Upper lobe of left lung (tissue), 6 donors: ENCODE measurements at regions not wholly inside any gene's neighbourhood (a gene's known extent, or its start where the extent isn't known, plus 50 kb on each side); places are given as distances from the start of the nearest gene placed in this dataset.

Source experiments
- ATAC-seq, 2 donors: fragments of 200-7000 bp; cut with Tn5 transposase; one replicate each; pipeline ENCODE4 v1.9.1; 2022; ENCODE audit warnings: mild to moderate bottlenecking in 2 of 2, moderate library complexity in 2 of 2; ENCODE audit not compliant: low FRiP score in 2 of 2
- DNase-seq, 2 donors: peaks; one replicate each; pipeline ENCODE4 v3.0.0-alpha.2; 2019 to 2020
- H3K27ac ChIP-seq, 4 donors: fragments of 200-600 bp; sonication (generic); one replicate each; pipeline ENCODE4 v1.5.1; 2016 to 2019
- H3K27me3 ChIP-seq, 4 donors: fragments of 200-600 bp; sonication (generic); one replicate each; pipeline ENCODE4 v1.5.1; 2017 to 2019
- H3K36me3 ChIP-seq, 4 donors: fragments of 200-600 bp; sonication (generic); one replicate each; pipeline ENCODE4 v1.5.1; 2016 to 2019
- H3K4me1 ChIP-seq, 4 donors: fragments of 200-600 bp; sonication (generic); one replicate each; pipeline ENCODE4 v1.5.1; 2018 to 2019
- H3K4me3 ChIP-seq, 4 donors: fragments of 200-600 bp; sonication (generic); one replicate each; pipeline ENCODE4 v1.5.1; 2017 to 2019; ENCODE audit warnings: mild to moderate bottlenecking in 2 of 4, moderate library complexity in 1 of 4
- H3K9me3 ChIP-seq, 4 donors: fragments of 200-600 bp; sonication (generic); one replicate each; pipeline ENCODE4 v1.5.1; 2018 to 2019
- CTCF ChIP-seq, 6 experiments: fragments of 450-650 bp in 4 of 6; fragments of 200-600 bp in 2 of 6; sonication (generic) in 2 of 6; IDR thresholded peaks; one replicate each; pipeline ENCODE4 v1.5.1; 2016 to 2019; ENCODE audit warnings: antibody characterized with exemption in 6 of 6
- EP300 ChIP-seq, 4 donors: sonication (generic); formaldehyde crosslinking; IDR thresholded peaks; one replicate each; pipeline ENCODE4 v1.5.1; 2017; ENCODE audit warnings: antibody characterized with exemption in 4 of 4, control low read depth in 2 of 4
- POLR2A ChIP-seq, 4 donors: fragments of 450-650 bp; IDR thresholded peaks; one replicate each; pipeline ENCODE4 v1.5.1; 2016 to 2017; ENCODE audit warnings: antibody characterized with exemption in 4 of 4, mild to moderate bottlenecking in 2 of 4
- POLR2AphosphoS5 ChIP-seq, 2 donors: sonication (generic); formaldehyde crosslinking; IDR thresholded peaks; one replicate each; pipeline ENCODE4 v1.5.1; 2017; ENCODE audit warnings: antibody characterized with exemption in 2 of 2
- WGBS, 2 donors: methylation state at CpG; one replicate each; pipeline ENCODE4 v1.1.5; 2017 to 2018; 5-methylcytosine and 5-hydroxymethylcytosine counted together
- donor health status: DM: no; HTN: no; CAD: no; lungs with moderate emphysema.
- donor health status: DM: no; HTN: yes; CAD: no; lungs with severe emphysema.

- Histone ChIP-seq H3K27ac (no peak overlapping the region), H3K27me3 (no peaks in the 10 kb centered on the region), H3K9me3 (no peaks in the 10 kb centered on the region), H3K4me1 (no peaks in the 10 kb centered on the region), H3K36me3 (no peaks in the 10 kb centered on the region), H3K4me3 (no peak overlapping the region)
- no peak for ATAC-seq
- DNase-seq = no peak
- 87 to 97% methylated on average over 4 of the region's 4 CpGs for WGBS, 2 donors
- TF ChIP-seq CTCF (IDR thresholded peaks at IDR 0.05) (no peak), POLR2AphosphoS5 (IDR thresholded peaks at IDR 0.05) (no peak), POLR2A (IDR thresholded peaks at IDR 0.05) (no peak), EP300 (IDR thresholded peaks at IDR 0.05) (no peak)
Observed at GRCh38 chr5:112570708-112571444, 151.8 kb upstream of the EPB41L4A start.

- no peaks in the 10 kb centered on the region for H3K9me3 ChIP-seq
- H3K36me3 ChIP-seq = no peaks in the 10 kb centered on the region
- DNase-seq = no peak
- no peak overlapping the region for H3K4me3 ChIP-seq
- no peak for ATAC-seq
- TF ChIP-seq EP300 (IDR thresholded peaks at IDR 0.05) (no peak), POLR2AphosphoS5 (IDR thresholded peaks at IDR 0.05) (no peak), POLR2A (IDR thresholded peaks at IDR 0.05) (no peak), CTCF (IDR thresholded peaks at IDR 0.05) (no peak)
- 75 to 80% methylated on average over 3 of the region's 3 CpGs for WGBS, 2 donors
- H3K27me3 ChIP-seq = no peaks in the 10 kb centered on the region
- H3K4me1 ChIP-seq = no peaks in the 10 kb centered on the region
- no peak overlapping the region for H3K27ac ChIP-seq
Observed at GRCh38 chr5:112573441-112573840, 154.4 kb upstream of the EPB41L4A start.

GRCh38 chr5:112574536-112574935 lies 155.5 kb upstream of the EPB41L4A start:
- no peaks in the 10 kb centered on the region for H3K9me3 ChIP-seq
- WGBS, 2 donors = 37 to 50% methylated on average over 3 of the region's 3 CpGs
- no peaks in the 10 kb centered on the region for H3K27me3 ChIP-seq
- no peak overlapping the region for H3K4me3 ChIP-seq
- H3K36me3 ChIP-seq = no peaks in the 10 kb centered on the region
- DNase-seq (no peak), ATAC-seq (no peak)
- peak in 1 of 4 donors; percentile 1 for TF ChIP-seq EP300 (IDR thresholded peaks at IDR 0.05)
- no peak for TF ChIP-seq CTCF (IDR thresholded peaks at IDR 0.05)
- H3K27ac ChIP-seq = no peak overlapping the region
- H3K4me1 ChIP-seq = no peaks in the 10 kb centered on the region

- Histone ChIP-seq H3K4me3 (no peak overlapping the region), H3K9me3 (no peaks in the 10 kb centered on the region), H3K4me1 (no peaks in the 10 kb centered on the region), H3K27me3 (no peaks in the 10 kb centered on the region), H3K36me3 (no peaks in the 10 kb centered on the region), H3K27ac (no peak overlapping the region)
- TF ChIP-seq POLR2AphosphoS5 (IDR thresholded peaks at IDR 0.05) (no peak), EP300 (IDR thresholded peaks at IDR 0.05) (no peak), CTCF (IDR thresholded peaks at IDR 0.05) (no peak), POLR2A (IDR thresholded peaks at IDR 0.05) (no peak)
- DNase-seq (no peak), ATAC-seq (no peak)
- 48 to 53% methylated on average over 2 to 3 of the region's 3 CpGs for WGBS, 2 donors
Observed at GRCh38 chr5:112576298-112576925, 157.3 kb upstream of the EPB41L4A start.
